Activated CD4-positive, alpha-beta T cell treated with anti-CD3 and anti-CD28 coated beads for 24 hours (primary cell): ENCODE measurements at regions not wholly inside any gene's neighbourhood (a gene's known extent, or its start where the extent isn't known, plus 50 kb on each side); places are given as distances from the start of the nearest gene placed in this dataset.
"Not testable (repeated sequence)": the region's sequence is repeated elsewhere in the genome, so short reads cannot be mapped to it uniquely, and the experiment has no call there.

ENCODE experiments used
- DNase-seq, 2 donors: peaks; one replicate each; pipeline ENCODE4 v3.0.0-alpha.2; 2020; ENCODE audit warnings: low read depth in 2 of 2

DNA sequence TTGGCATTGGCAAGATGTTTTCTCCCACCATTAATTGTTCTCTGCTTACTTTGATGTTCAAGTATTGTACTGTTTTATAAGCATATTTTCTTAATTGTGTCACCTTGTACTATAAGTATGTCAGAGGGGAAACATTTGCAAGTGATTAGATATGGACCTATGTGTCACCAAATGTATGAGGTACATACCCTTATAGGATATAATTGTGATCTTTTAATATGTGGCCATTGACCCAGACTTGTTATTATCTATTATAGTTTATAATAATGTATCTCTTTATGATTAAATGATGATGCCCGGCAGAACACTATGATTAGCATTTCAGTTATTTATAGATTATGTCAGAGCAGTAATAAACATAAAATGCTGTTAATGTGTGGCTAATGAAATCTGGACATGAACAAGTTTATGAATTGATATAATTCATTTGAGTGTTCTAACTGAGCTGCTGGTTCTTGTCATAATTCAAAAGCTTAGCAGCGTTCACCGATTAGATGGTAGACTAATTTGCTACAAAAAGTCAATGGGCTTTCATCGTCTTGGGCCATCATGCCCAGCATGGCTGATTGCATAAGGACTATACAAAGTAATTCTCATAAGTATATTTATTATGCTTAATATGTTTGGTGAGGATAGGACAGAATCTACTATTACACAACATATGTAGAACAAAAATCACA, 480.9 kb upstream of the FANCL start:
- DNase-seq = no peak

DNA sequence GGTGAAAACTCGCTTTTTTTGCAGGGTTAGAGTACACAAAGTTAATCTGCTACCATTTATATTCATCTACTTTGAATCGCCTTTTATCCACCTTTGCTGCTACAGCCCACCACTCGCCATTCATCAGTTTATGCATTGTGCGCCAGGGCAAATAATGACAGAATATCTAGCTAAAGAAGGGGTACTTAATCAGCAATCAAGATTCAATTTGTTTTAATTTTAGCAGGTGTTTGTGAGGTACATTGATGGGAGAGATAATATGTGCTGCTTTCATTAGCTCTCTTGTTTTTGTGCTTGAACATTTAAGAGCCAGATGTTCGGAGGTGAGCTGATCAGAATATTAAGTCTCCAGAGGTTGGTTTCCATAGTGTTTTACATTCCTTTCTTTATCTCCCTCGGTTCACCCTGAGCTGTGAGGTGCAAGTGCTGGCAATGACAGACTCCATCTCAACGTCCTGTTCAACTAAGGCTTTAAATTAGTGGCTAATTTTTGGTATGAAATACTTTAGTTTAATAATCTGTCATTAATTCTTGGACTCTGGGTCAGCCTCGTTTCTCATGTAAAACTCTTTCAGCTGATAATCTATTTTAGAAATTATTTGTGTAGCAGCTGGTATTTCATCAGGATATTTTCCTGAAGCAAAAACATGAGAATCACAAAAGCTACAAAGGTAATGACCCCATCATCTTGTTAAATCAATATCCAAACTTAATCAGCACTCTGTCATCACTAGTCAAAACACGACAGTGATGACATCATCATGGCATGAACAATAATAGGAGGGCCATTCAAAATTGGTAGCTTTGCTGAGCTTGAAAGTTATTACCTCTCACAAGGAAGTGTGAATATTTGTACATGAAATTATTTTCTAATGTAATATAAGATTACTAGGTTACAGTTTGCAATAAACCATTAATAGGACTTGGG, 479.9 kb upstream of the FANCL start:
- DNase-seq = no peak

DNA sequence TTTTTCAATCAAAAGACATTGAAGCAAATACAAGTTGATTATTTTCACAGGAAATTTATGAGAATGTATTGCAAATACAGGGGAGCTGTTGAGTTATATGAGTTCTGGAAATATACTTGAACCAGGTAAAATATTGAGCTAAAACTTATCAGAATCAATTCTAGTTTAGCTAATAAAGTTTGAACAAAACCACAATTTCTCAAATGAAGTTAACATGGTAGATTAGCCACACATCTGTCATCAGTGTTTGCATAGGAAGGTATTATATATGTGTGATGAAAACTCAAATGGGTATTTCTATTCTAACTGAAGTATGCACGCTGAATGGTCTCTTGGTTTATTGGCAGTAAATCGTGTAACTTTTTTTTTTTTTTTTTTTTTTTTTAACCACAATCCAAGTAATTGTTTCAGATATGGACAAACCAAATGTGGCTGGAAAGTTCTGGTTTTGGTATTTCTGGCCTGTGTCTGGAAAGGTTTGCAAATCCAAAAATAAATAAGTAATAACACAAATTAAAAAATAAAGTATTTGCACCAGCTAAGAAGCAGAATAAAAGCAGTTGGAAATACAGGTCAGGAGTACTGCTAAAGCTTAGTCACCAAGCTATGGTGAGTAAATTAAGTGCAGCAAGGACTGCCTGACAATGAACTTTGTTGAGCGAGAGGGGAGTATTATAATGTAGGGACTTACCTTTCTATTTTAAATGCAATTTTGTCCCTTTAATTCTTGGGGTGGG, 479.1 kb upstream of the FANCL start:
- DNase-seq = no peak

DNA sequence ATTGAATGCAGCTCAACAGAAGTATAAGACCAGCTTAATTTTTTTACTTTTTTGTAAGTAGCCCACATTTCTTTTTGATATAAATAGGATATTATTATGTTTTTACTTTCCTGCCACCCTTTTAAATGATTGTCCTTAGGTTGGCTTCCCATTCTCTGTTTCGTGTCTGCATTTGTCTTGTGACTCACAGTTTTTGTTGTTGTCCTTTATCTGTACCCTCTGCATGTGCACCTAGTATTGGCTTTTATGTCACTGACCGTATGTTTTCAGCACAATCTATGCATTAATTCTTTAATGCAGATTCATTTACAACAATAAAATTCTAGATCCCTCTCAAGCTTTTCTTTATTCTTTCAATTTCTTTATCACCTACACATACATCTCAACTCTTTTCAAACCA, 474.2 kb upstream of the FANCL start:
- no peak for DNase-seq

DNA sequence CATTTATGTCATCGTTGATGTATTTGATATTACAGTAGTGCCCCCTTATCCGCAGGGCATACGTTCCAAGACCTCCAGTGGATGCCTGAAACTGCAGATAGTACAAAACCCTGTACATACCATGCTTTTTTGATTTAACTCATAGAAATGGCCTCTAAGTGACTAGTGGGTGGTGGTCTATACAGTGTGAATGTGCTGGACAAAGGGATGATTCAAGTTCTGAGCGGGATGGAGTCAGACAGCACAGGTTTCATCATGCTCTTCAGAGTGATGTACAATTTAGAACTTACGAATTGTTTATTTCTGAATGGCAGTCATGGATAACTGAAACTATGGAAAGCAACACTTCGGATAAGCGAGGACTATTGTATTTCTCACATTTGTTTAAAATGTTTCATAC, 473.1 kb upstream of the FANCL start:
- DNase-seq = no peak

DNA sequence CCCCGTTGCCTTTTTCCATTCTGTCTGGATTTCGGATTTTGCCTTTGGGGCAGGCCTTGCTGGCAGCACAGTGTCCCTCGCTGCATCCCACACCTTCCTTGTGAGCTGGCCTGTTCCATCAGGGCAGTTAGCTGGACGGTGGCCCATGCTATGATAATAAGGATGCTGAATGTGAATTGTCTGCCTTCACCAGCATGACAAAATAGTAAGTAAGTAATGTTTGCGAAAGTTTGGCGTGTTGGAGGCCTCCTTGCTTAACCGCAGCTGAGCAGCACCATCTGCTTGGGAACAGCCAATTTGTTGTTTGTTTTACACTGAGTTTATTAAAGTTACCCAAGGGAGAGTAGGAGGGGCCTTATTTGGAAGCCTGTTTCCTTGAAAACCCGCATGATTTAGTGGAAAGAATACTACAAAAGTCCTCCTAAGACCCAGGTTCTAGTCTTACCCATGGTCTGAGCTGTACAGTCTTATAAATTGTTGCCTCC, 469.7 kb upstream of the FANCL start:
- DNase-seq = no peak

DNA sequence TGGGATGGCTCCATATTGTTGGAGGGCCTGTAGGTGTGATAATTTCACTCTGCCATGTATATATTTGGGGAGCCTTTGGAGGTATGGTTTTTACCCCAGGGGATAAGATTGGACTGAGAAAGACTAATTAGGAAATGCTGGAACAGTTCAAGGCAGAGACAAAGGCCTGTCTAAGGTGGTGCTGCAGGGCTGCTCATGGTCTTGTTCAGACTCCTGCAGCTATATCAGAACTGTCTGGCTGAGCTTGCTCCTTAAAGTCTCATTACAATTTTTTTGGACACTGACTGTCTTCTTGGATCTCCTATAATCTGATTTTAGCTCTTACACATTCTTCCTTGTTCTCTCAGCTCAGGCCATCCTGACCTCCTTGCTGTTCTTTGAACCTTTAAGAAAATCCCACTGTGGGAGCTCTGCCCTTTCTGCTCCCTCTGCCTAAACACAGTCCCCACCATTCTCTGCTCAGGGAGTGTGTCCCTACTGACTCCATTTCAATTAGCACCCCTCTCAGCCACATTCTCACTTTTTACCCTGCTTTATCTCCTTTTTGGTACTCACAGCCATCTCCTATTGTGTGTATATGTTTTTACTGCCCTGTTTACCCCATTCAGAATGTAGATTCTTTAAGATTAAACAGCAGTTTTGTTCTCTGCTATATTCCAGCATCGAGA, 468.7 kb upstream of the FANCL start:
- no peak for DNase-seq

DNA sequence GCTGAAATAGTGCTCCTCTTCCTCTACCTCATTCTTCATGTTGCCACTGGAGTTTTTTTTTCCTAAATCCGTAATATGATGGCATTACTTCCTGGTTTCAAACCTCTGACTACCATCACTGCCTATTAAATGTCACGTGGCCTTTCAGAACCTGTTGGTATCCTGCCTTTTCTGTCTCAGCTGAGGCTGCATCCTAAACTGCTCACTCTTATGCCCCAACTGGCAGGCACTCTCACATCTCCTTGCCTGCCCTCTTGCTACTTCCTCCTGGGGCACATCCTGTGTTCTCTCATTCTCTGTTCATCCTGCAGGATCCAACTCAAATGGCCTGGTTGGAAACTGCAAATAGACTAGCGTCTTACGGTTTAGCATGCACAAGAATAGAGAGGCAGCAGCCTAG, 468.1 kb upstream of the FANCL start:
- DNase-seq = no peak

DNA sequence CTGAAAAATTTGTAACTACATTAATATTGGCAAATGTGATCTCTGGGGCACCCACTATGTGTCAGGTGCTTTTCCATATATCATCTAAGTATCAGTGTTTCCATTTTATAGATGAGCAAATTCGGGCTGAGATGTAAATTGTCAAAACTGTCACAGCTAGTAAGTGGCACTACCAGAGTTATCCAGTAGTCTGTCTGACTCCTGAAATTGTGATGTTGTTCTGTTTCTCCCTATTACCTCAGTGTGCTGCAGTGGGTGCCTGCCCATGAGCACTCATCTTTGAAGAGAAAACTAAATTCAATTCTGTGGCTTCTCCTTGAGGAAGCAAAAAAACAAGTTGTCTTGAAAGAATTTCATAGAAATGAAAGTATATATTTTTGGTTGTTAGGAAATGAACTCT, 467.4 kb upstream of the FANCL start:
- DNase-seq = no peak

DNA sequence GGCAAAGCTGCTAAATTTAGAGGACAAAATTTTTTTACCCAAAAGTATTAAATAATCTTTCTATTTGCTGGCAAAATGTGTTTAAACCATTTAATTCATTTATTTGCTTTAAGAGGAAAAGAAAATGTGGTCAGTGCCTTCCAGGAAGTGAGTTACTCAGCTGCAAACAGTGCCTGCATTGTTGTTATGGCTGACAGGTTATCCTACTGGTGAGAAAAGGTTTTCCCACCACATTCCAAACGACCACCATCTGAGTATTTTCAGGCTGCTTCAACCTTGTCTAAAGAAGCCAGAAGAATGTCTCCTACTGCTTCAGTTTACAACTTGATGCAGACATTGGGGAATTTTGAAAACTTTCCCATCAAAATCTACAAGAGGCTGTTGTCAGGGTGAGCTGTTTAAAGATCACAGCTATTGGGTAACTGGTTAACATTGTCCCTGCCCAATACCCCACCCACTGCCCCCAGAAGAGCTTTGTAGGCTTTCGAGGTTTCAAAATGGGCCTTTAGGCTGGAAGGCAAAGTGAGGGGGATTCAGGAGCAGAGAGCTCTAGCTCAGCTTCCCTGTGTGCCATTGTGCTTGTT, 461.3 kb upstream of the FANCL start:
- DNase-seq = no peak

DNA sequence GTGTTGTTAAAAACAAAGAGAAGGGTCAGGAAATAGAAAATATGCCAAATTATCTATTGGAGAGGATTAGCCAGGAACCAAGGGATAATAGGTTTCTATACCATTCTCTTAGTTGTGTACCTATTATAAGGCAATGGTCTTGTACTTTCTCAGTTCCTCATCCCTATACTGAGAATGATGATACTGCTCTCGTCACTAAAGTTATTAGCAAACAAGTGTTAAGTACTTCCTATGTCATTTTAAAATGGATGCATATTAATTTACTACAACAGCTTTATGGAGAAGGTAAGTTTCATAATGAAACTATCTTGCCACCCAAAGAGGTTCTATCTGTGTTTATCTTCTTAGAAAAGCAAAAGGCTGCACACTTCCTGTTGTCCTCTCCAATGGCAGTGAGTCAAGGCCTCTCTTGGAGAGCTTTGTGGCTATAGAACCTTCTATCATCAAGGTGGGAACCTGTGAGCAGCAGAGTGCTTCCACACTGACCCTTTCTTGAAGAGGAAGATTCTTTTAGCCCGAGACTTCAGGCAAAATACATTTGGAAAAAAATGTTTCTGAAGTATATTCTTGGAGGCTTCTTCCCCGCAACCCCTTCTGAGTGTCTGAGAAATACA, 460.7 kb upstream of the FANCL start:
- DNase-seq = no peak

DNA sequence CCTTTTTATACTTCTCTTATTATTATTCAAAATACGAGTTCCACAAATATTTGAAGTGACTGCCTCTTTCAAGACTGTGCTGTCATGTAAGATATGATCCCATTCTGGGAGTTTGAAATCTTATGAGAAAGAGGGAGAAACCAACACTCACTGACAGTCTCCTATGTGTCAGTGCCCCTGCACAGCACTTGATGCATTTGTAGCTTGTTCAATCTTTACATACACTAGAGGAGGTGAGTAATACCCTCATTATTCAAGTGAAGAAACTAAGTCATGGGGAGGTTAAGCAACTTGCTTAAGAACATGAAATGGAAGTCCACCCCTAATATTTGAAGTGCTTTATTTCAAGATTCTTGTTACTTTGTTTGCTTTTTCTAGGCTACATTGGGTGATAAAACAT, 459.5 kb upstream of the FANCL start:
- no peak for DNase-seq

DNA sequence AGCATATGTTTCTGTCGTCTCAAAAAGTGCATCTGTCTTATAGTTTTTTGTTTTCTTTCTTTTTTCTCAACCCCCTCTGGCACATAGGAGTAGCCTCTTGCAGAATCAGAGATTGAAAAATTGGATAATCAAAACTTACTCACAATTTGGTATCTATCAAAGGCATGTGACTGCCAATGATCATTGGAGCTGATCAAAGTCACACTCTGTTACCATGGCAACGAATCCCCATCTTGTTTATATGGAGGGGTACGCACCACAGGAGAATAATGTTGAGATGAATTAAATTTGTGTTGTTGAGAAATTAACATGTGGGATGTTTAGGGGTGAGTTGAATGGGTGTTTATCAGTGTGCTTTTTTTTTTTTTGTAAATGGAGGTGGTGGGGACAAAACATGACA, 458.3 kb upstream of the FANCL start:
- no peak for DNase-seq

DNA sequence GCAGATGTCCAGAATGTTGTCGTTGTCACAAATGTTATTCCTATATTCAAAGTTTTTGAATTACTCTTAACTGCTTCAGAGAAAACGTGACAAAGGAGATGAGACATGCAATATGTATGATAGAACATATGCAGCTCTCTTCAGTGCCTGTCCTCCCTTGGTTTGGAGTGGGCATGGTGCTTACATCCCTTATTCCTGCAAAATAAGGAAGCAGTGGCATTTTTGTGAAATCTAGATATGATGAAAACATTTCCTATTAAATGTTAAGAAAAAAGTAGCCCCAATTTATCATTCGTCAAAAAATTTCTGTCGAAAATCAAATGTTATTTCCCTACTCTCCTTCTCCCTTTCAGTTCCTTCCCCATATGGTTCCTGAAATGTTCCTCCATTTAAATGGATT, 457.5 kb upstream of the FANCL start:
- no peak for DNase-seq

DNA sequence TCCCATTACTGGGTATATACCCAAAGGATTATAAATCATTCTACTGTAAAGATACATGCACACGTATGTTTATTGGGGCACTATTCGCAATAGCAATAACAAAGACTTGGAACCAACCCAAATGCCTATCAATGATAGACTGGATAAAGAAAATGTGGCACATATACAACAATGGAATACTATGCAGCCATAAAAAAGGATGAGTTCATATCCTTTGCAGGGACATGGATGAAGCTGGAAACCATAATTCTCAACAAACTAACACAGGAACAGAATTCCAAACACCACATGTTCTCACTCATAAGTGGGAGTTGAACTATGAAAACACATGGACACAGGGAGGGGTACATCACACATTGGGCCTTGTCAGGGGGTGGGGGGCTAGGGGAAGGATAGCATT, 453.0 kb upstream of the FANCL start:
- not testable (repeated sequence) for DNase-seq

DNA sequence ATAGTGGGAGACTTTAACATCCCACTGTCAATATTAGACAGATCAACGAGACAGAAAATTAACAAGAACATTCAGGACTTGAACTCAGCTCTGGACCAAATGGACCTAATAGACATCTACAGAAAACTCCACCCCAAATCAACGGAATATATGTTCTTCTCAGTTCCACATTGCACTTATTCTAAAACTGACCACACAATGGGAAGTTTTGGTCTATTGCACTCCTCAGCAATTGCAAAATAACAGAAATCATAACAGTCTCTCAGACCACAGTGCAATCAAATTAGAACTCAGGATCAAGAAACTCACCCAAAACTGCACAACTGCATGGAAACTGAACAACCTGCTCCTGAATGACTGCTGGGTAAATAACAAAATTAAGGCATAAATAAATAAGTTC, 449.9 kb upstream of the FANCL start:
- DNase-seq = not testable (repeated sequence)

DNA sequence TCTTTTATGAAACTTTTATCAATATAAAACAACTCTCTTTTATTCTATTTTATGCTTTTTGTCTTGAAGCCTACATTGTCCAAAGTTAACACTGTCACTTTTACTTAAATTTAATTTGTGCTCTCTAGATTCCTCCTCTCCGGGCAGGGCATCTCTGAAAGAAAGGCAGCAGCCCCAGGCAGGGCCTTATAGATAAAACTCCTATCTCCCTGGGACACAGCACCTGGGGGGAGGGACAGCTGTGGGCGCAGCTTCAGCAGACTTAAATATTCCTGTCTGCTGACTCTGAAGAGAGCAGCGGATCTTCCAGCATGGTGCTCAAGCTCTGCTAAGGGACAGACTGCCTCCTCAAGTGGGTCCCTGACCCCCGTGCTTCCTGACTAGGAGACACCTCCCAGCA, 447.7 kb upstream of the FANCL start:
- no peak for DNase-seq

DNA sequence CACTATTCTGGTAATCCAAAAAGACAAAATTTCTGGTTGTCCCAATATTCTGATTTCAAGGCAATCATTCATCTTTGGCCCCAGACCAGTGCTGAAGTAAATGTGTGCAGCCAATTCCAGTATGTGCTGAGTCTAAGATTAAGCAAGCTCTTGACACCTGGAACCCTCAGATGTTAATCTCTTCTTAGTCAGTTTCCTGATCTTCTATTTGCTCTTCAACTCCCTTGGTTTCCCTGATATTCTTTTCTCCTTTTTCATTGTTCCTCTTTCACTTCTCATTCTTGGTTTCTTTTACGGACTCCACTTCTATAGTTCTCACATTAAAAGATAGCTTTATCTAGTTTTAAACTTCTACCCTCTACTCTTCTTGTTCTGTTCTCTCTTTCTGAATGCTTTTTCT, 445.7 kb upstream of the FANCL start:
- no peak for DNase-seq

DNA sequence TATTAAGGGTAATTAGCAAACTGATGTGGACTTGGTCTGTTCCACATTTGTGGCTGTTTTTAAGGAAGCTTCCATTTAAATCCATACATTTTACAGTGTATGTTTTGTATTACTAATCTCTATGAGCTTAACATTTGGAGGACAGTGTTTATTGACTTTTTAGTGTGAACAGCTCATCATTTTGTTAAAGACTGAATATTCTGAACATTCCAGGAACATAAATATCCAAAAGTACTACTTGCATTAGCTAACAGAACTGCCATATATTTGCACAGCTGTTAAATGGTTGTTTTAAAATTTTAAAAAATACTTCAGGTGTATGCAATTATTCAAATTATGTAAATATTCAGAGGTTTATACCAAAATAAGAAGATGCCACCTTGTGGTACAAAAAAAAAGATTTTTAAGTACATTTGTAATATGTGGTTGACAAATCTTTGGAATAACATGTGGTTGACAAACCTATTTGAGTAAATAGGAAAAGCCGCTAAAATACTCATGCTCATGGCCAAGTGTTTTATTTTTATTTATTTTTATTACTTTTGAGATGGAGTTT, 439.7 kb upstream of the FANCL start:
- no peak for DNase-seq

DNA sequence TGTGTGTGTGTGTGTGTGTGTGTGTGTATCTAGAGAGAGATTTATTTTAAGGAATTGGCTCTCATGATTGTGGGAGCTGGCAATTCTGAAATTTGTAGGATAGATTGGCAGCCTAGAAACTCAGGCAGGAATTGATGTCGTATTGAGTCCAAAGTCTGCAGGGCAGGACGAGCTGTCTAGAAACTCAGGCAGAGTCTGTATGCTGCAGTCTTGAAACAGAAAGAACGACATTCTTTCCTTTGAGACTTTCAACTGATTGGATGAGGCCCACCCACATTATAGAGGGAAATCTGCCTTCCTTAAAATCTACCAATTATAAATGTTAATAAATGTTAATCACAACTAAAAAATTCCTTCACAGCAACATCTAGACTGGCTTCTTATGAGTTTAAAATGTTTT, 436.6 kb upstream of the FANCL start:
- no peak for DNase-seq

DNA sequence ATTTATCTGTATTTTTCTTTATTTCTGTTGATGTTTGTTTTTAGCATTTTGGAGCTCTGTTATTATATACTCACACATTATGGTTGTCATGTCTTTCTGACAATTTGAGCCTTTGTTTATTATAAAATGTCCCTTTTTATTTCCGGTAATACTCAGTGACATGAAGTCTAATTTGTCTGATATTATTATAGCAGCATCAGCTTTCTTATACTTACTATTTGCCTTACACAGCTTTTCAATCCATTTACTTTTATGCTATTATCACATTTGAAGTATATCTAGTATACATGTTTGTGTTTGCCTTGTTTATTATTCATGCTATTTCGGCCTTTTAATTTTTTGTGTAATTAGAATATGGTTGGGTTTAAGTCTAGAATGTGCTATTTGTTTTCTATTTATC, 430.6 kb upstream of the FANCL start:
- DNase-seq = no peak
